ENCODE measurements at regions not wholly inside any gene's neighbourhood (a gene's known extent, or its start where the extent isn't known, plus 50 kb on each side); places are given as distances from the start of the nearest gene placed in this dataset.
"Not testable (repeated sequence)": the region's sequence is repeated elsewhere in the genome, so short reads cannot be mapped to it uniquely, and the experiment has no call there.

- TF ChIP-seq CTCF (IDR thresholded peaks at IDR 0.05; ENCODE audit: low read depth, low read length, missing control alignments), result peak; percentile 19
- H3K4me3 ChIP-seq (ENCODE audit: low read depth, low read length), result no peak overlapping the region
- DNase-seq (ENCODE audit: low read depth), result no peak
These were observed 90.6 kb downstream of the POU3F3 start for GRCh38 chr2:104944495-104944894.

- no peak for TF ChIP-seq CTCF (IDR thresholded peaks at IDR 0.05; ENCODE audit: low read depth, low read length, missing control alignments)
- DNase-seq (ENCODE audit: low read depth), result no peak
- H3K4me3 ChIP-seq (ENCODE audit: low read depth, low read length), result no peak overlapping the region
These were observed 91.2 kb downstream of the POU3F3 start for GRCh38 chr2:104945121-104945520.

DNA sequence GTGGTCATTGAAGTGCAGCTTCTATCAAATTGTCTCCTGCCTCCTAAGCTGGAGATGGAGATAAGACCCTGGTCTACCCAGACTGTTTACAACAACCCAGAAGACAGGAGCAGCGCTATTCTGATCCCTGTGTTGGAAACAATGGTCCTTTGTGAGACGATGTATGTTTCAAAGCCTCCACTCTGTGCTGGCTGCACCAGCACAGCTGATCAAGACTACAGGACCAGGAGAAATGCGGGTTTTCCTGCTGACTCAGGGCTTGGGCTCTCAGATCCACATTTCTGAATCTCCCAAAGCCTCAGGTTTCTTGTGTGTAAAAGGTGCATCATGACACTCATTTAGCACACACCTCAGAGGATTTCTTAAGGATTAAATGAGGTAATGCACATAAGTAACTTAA is 92.0 kb downstream of the POU3F3 start:
- no peak for DNase-seq (ENCODE audit: low read depth)
- no peak overlapping the region for H3K4me3 ChIP-seq (ENCODE audit: low read depth, low read length)
- no peak for TF ChIP-seq CTCF (IDR thresholded peaks at IDR 0.05; ENCODE audit: low read depth, low read length, missing control alignments)

DNA sequence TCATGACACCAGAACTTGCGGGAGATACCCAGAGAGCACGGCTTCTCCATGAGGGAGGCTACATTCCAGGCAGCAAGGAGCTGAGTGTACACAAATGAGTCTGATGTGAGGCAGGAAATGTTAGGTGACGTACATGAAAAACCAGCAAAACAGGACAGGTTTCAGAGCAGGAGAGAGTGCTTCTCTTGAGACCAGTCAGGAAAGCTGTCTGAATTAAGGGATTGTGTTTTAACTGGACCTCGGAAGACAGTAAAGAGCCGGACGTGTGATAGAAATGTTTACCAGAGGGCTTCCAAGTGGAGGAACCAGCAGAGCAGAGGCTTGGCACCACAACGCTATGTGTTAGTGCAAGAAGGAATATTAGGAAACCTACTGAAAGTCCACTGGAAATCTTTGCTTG is 90.4 kb upstream of the MRPS9 start:
- DNase-seq (ENCODE audit: low read depth), result not testable (repeated sequence)

DNA sequence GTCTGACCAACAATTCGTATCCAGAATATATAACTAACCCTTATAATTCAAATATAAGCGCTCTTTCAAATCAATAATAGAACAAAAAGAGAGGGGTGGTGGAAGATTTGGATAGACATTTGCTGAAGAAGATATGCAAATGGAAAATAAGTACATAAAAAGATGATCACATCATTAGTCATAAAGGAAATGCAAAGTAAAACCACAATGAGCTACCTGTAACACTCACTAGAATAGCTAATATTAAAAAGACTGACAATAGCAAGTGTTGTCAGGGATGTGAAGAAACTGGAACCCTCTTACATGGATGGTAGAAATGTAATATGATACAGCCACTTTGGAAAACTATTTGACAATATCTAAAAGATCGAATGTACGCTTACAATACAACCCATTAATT is 84.9 kb upstream of the MRPS9 start:
- DNase-seq (ENCODE audit: low read depth), result no peak
- no peak for TF ChIP-seq CTCF (IDR thresholded peaks at IDR 0.05; ENCODE audit: low read depth, low read length, missing control alignments)
- no peak overlapping the region for H3K4me3 ChIP-seq (ENCODE audit: low read depth, low read length)

More for the DNA sequence above, 90.4 kb upstream of the MRPS9 start:
- H3K4me3 ChIP-seq (ENCODE audit: low read depth, low read length), result not testable (repeated sequence)

DNA sequence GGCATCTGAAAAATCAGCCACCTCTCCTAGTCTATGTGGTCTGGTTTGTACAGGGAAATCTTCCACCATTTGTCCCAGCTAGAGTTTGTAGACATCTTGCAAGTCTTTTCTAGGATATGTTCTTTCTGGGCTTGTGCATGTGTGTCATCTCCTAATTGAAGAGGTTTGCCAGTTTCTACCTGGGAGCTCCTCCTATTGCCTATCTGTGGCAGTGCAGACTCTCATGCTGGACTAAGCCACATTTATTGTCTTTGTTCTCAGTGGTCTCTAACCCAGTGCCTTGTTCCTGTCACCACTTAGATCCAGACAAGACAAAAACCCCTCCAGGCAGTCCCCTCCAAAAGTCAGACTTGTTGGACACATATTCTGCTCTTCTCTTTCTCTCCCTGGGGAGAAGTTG is 72.0 kb upstream of the MRPS9 start:
- H3K4me3 ChIP-seq (ENCODE audit: low read depth, low read length), result no peak overlapping the region
- DNase-seq (ENCODE audit: low read depth), result no peak
- TF ChIP-seq CTCF (IDR thresholded peaks at IDR 0.05; ENCODE audit: low read depth, low read length, missing control alignments), result peak; percentile 24

- TF ChIP-seq CTCF (IDR thresholded peaks at IDR 0.05; ENCODE audit: low read depth, low read length, missing control alignments), result no peak
- no peak overlapping the region for H3K4me3 ChIP-seq (ENCODE audit: low read depth, low read length)
- DNase-seq (ENCODE audit: low read depth), result no peak
These were observed 68.3 kb upstream of the MRPS9 start for GRCh38 chr2:104969564-104969963.

DNA sequence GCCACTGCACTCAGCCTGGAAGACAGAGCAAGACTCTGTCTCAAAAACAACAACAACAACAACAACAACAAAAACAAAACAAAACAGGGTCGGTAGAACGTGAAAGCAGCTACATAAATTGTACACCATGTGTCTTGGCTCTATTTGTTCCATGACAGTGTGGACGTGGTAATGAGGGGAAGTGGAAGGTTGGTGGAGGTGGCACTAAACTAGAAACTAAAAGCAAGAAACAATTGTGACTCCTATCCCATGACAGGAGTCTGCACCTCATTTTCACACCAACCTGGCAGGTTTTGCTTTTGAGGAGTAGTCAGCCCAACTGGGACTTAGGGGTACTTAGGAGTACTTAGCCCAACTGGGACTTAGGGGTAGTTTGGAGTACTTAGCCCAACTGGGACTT is 62.5 kb upstream of the MRPS9 start:
- no peak overlapping the region for H3K4me3 ChIP-seq (ENCODE audit: low read depth, low read length)
- no peak for TF ChIP-seq CTCF (IDR thresholded peaks at IDR 0.05; ENCODE audit: low read depth, low read length, missing control alignments)
- no peak for DNase-seq (ENCODE audit: low read depth)

Data from GM12864 (cell line).